ENCODE measurements at regions not wholly inside any gene's neighbourhood (a gene's known extent, or its start where the extent isn't known, plus 50 kb on each side); places are given as distances from the start of the nearest gene placed in this dataset.

DNA sequence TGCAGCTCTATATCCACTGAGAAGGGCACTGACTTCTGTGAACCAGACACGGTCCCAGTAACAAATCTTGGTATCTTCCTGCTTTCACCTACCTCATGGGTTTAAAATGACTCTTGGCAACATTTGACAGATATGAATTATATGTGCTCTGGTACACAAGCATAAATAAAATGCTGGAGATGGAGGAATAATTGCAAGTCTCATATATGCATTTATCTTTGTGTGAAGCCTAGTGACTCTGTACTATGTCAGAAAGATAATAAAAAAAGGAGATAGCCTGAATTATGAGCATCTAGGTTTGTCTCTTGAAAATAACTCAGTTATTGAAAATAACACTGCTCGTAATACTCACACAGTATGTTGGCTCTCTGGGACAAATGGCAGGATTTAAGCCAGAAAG, 167.1 kb upstream of the CRBN start:
- FAIRE-seq (no peak), DNase-seq (ENCODE audit: low read depth in 1 of 2, low spot score in 2 of 2) (no peak)
- Histone ChIP-seq H4K8ac (ENCODE audit: extremely low read depth, insufficient read depth, low read length) (no peak overlapping the region), H3K4me1 (replicated peaks in 1 of 4; ENCODE audit: control insufficient read depth in 3 of 4, insufficient read depth in 4 of 4, low read length in 3 of 4) (peaks cover 1 to 8% (median 5%) of the 10 kb centered on the region in 4 experiments; a peak in 3 of 7 replicates), H2BK15ac (ENCODE audit: low read length) (no peak overlapping the region), H3K9me3 (ENCODE audit: insufficient read depth in 2 of 2, low read depth in 1 of 2, low read length in 1 of 2) (no peaks in the 10 kb centered on the region), H2BK20ac (ENCODE audit: low read length) (no peak overlapping the region), H4K5ac (ENCODE audit: insufficient read length, low read depth, low read length) (no peak overlapping the region), H3K9ac (replicated peaks in 1 of 4; ENCODE audit: extremely low read depth in 1 of 4, low read depth in 3 of 4, low read length in 3 of 4) (no peak overlapping the region), H3K14ac (ENCODE audit: insufficient read length) (no peak overlapping the region), H2AK5ac (ENCODE audit: low read depth, low read length) (no peak overlapping the region), H3K79me1 (ENCODE audit: low read depth, low read length) (no peaks in the 10 kb centered on the region), H2BK12ac (ENCODE audit: low read depth, low read length) (no peak overlapping the region), H3K23ac (ENCODE audit: insufficient read length) (no peak overlapping the region), H3K4ac (replicated peaks; ENCODE audit: insufficient read length, low read depth, low read length) (no peak overlapping the region), H3K23me2 (ENCODE audit: low read depth, low read length) (no peaks in the 10 kb centered on the region), H3K27me3 (replicated peaks in 1 of 4; ENCODE audit: control insufficient read depth in 3 of 4, extremely low read depth in 1 of 4, insufficient read depth in 3 of 4, low read length in 3 of 4) (no peaks in the 10 kb centered on the region), H3K27ac (ENCODE audit: low read depth, low read length) (no peak overlapping the region), H4K20me1 (replicated peaks in 1 of 2; ENCODE audit: control insufficient read depth in 1 of 2, insufficient read depth in 2 of 2, low read length in 2 of 2) (no peaks in the 10 kb centered on the region), H3K56ac (replicated peaks; ENCODE audit: insufficient read length, low read depth, low read length) (no peak overlapping the region), H2AFZ (ENCODE audit: low read length) (no peak overlapping the region), H3K4me2 (ENCODE audit: insufficient read depth in 1 of 2, low read depth in 2 of 2, low read length in 2 of 2) (no peak overlapping the region), H3K18ac (ENCODE audit: extremely low read depth, low read length) (no peak overlapping the region), H3K79me2 (ENCODE audit: control insufficient read depth in 1 of 2, insufficient read depth in 2 of 2, low read length in 2 of 2) (no peaks in the 10 kb centered on the region), H3K36me3 (ENCODE audit: control insufficient read depth in 2 of 4, insufficient read depth in 4 of 4, low read length in 3 of 4) (no peaks in the 10 kb centered on the region), H4K91ac (replicated peaks; ENCODE audit: insufficient read length, low read length) (no peak overlapping the region), H2BK120ac (replicated peaks; ENCODE audit: low read depth, low read length) (no peak overlapping the region), H3K4me3 (ENCODE audit: extremely low read depth in 1 of 4, insufficient read depth in 2 of 4, low read depth in 3 of 4, low read length in 4 of 4) (no peak overlapping the region), H2BK5ac (ENCODE audit: low read depth, low read length) (no peak overlapping the region)
- ChIA-PET CTCF (ENCODE audit: partially characterized antibody) (no interaction called here), POLR2A (ENCODE audit: partially characterized antibody) (no interaction called here)
- TF ChIP-seq EP300 (IDR thresholded peaks at IDR 0.05; ENCODE audit: borderline replicate concordance in 1 of 2, low read depth in 2 of 2, low read length in 2 of 2) = no peak
- no peak for TF ChIP-seq SIX5 (IDR thresholded peaks at IDR 0.05; ENCODE audit: low read depth, low read length)
- no peak for TF ChIP-seq POLR2AphosphoS5 (IDR thresholded peaks at IDR 0.05; ENCODE audit: low read depth, low read length)
- no peak for TF ChIP-seq JUN (IDR thresholded peaks at IDR 0.05; ENCODE audit: low read depth, low read length)
- no peak for TF ChIP-seq RAD21 (IDR thresholded peaks at IDR 0.05 in 1 of 2, conservative IDR thresholded peaks at IDR 0.05 in 1 of 2; ENCODE audit: low read depth in 2 of 2, low read length in 2 of 2)
- no peak for TF ChIP-seq SIN3A (conservative IDR thresholded peaks at IDR 0.05 in 1 of 2, IDR thresholded peaks at IDR 0.05 in 1 of 2; ENCODE audit: low read depth in 1 of 2, low read length in 2 of 2)
- TF ChIP-seq, protein P1, sequence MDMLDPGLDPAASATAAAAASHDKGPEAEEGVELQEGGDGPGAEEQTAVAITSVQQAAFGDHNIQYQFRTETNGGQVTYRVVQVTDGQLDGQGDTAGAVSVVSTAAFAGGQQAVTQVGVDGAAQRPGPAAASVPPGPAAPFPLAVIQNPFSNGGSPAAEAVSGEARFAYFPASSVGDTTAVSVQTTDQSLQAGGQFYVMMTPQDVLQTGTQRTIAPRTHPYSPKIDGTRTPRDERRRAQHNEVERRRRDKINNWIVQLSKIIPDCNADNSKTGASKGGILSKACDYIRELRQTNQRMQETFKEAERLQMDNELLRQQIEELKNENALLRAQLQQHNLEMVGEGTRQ (IDR thresholded peaks at IDR 0.05; ENCODE audit: low read length) = no peak
- TF ChIP-seq GABPA (IDR thresholded peaks at IDR 0.05; ENCODE audit: borderline replicate concordance, insufficient read depth, low read length) = no peak
- TF ChIP-seq ZNF274 (IDR thresholded peaks at IDR 0.05; ENCODE audit: borderline replicate concordance, extremely low read depth, low read length) = no peak
- WGBS, 2 experiments (ENCODE audit: extremely low coverage in 1 of 2, insufficient coverage in 1 of 2, insufficient read length in 1 of 2, insufficient replicate concordance in 2 of 2, low coverage in 1 of 2, low lambda C conversion rate in 2 of 2, missing lambda C conversion rate in 1 of 2) = 93% methylated on average over 2 of the region's 2 CpGs; no CpG with 5 or more reads in 1 of the 2 experiments

Measured in H1 (cell line).